GM13976 (cell line): ENCODE measurements at regions not wholly inside any gene's neighbourhood (a gene's known extent, or its start where the extent isn't known, plus 50 kb on each side); places are given as distances from the start of the nearest gene placed in this dataset.
"Not testable (repeated sequence)": the region's sequence is repeated elsewhere in the genome, so short reads cannot be mapped to it uniquely, and the experiment has no call there.

Source experiments
- DNase-seq: peaks from one replicate; pipeline ENCODE4 v3.0.0; 2012; ENCODE audit warnings: low spot score
- CTCF ChIP-seq: IDR thresholded peaks from 2 replicates; pipeline ENCODE4 v1.5.1; 2012; ENCODE audit warnings: borderline replicate concordance, mild to moderate bottlenecking; ENCODE audit not compliant: insufficient read depth; ENCODE audit errors: extremely low read depth, missing control alignments, control extremely low read depth
- in situ Hi-C: fragments of 300-500 bp; cut with MboI; formaldehyde crosslinking; loops from one replicate; pipeline ENCODE4 v1.12.0; 2022; ENCODE audit warnings: low sequenced_read_pairs, mixed read lengths, inconsistent platforms; ENCODE audit not compliant: unreplicated experiment

- no peak for TF ChIP-seq CTCF
- DNase-seq = no peak
- in situ Hi-C loops = no loop called here
Observed at GRCh38 chr10:7071421-7071820, 339.4 kb downstream of the SFMBT2 start.

DNA sequence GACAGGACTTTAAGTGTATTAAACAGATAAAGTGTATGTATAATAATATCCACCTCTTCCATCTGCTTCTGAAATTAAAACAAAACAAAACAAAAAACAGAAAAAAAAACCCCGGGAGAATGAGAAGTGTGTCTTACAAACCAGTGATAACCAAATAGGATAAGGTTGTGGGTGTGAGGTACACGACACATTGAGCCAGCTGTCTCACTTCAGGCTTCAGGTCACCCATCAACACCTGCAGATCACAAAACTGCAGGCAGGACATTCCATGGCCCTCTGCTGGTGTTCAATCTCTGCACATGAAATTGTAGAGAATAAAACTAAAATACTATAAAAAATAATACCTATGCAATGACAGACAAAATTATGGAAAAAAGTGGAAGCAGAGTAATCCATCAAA, 339.9 kb downstream of the SFMBT2 start:
- in situ Hi-C loops = no loop called here
- TF ChIP-seq CTCF = no peak

GRCh38 chr10:7069706-7070105, 341.1 kb downstream of the SFMBT2 start:
- no peak for TF ChIP-seq CTCF
- DNase-seq = no peak
- in situ Hi-C loops = no loop called here

More for the DNA sequence above, 339.9 kb downstream of the SFMBT2 start:
- DNase-seq = no peak

GRCh38 chr10:7056216-7056615, 354.6 kb downstream of the SFMBT2 start:
- DNase-seq = no peak
- in situ Hi-C loops = no loop called here
- TF ChIP-seq CTCF = no peak

GRCh38 chr10:7054915-7055314, 355.9 kb downstream of the SFMBT2 start:
- no peak for DNase-seq
- TF ChIP-seq CTCF = peak; percentile 8
- in situ Hi-C loops = no loop called here

DNA sequence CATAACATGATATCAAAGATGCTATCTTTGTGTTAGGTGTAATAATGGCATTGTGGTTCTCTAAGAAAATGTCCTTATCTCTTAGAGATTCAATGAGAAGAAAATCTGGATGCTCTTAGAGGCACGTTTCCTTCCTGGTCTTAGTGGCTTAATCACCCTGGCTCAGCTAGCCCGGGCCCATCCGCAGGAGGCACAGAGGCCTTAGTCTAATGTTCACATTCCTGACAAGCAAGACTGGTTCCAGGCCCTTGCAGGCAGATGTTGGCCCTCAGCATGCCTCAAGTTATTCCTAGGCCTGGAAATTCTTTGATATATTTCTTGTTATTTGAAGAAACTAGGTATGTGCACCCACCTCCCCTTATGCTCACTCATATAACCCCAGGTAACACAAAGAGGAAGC, 357.6 kb downstream of the SFMBT2 start:
- no peak for DNase-seq
- TF ChIP-seq CTCF = no peak
- in situ Hi-C loops = no loop called here

DNA sequence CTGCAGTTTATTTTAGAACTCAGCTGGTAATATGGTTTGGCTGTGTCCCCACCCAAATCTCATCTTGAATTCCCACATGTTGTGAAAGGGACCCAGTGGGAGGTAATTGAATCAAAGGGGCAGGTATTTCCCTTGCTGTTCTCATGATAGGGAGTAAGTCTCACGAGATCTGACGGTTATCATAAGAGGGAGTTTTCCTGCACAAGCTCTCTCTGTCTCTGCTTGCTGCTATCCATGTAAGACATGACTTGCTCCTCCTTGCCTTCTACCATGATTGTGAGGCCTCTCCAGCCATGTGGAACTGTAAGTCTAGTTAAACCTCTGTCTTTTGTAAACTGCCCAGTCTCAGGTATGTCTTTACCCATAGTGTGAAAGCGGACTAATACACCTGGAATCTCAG, 360.8 kb downstream of the SFMBT2 start:
- in situ Hi-C loops, DNase-seq: not testable (repeated sequence)

- DNase-seq = no peak
- TF ChIP-seq CTCF = no peak
- in situ Hi-C loops = no loop called here
Observed at GRCh38 chr10:7048061-7048460, 362.8 kb downstream of the SFMBT2 start.
